Inferior parietal cortex (tissue), 1 donor: ENCODE measurements at regions not wholly inside any gene's neighbourhood (a gene's known extent, or its start where the extent isn't known, plus 50 kb on each side); places are given as distances from the start of the nearest gene placed in this dataset.

Source experiments
- DNase-seq: peaks from one replicate; pipeline ENCODE4 v3.0.0-alpha.2; 2016; ENCODE audit errors: extremely low spot score

DNA sequence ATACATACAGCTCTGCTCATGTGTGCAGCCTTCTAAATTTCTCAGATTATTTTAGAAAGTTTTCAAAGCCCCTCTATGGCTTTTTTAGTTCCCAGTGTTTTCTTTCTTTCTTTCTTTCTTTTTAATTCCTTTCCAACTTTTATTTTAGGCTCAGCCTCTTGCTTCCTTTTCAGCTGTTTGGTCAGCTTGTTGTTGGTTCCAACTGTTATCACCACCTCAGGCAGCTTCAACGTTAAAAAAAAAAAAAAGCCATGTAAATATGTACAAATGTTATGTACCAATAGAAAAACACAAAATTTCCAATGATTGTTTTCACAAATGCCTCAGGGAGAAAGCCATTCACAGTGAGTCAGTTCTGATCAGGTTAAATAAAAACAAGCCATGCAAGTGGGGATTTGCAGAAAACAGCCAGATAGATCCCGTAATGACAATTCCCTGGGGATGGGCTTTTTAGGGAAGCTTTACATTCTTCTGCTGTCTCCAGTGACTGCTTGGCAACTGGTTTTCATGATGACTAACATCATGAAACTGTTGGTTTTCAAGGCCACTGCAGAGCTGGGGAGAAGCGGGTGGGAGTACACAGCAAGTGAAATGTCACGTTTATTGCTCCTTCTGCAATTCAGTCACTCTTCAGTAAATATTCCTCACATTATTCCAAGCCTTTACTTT, 908.4 kb downstream of the EPHA3 start:
- no peak for DNase-seq

DNA sequence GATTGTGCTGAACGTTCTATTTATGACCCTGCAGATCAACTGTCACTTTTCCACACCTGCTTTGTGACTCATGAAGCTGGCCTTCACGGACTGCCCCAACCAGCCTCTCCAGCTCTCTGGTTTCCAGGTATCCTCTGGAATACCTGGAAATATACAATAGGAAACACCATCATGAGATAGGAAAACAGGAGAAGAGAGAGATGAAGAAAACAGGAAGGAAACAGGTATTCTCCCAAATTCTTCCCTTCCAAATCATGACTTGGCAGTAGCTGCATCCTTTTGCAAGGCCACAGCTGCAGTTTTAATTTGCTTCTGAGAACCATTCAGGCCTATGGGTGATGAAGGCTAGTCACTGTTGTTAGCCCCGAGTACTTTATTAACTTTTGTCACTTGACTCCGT, 909.1 kb downstream of the EPHA3 start:
- DNase-seq, result no peak

DNA sequence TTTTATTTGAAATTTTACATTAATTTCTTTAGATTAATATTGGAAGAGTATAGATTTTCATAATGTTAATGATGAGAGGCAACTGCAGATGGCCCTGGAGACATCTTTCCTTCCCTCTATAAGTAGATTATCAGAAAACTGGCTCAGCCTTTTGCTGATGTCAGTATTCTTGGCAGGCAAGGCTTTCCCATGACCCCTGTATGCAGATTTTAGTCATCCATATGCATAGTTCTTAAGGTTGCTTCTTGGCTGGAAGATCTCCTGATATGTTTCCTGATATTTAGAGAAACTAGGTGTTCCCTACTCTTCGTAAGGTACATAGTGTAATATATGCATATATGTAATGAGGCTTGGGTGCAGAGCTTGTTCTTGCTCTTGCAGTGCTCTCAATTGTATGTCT, 911.4 kb downstream of the EPHA3 start:
- no peak for DNase-seq

DNA sequence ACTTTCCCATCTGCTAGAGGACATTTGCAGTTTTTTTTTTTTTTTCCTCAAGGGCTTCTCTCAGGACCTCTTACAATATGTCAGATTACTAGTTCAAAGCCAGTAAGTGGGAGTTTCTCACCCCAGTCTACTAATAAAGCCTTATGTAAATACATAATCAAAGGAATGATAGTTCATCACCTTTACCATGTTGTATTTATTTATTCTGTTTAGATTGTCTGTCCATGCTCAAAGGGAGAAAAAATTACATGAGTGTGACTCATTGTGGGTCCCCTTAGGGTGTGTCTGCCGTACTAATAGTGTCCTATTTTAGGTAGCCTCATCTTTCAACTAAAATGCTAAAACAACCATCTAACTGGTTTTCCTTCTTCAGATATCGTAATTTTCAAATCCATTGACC, 917.6 kb downstream of the EPHA3 start:
- DNase-seq, result no peak

DNA sequence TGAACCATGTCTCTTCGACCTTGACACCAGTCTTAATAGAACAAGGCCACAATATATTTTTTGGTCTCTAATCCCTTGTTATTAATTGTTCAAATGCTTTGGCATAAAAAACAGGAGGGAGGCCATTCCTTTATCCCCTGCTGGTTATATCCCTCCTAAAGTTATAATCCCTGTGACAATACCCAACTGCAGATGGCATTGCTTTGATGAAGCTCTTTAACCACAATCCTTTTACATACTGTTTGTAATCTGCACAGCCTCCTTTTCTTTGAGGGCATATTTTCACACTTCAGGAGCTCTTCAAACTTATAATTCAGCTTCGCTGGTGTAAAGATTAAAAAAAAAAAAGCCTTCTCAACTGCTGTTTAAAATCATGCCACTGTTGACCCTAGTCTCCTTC, 919.0 kb downstream of the EPHA3 start:
- no peak for DNase-seq

DNA sequence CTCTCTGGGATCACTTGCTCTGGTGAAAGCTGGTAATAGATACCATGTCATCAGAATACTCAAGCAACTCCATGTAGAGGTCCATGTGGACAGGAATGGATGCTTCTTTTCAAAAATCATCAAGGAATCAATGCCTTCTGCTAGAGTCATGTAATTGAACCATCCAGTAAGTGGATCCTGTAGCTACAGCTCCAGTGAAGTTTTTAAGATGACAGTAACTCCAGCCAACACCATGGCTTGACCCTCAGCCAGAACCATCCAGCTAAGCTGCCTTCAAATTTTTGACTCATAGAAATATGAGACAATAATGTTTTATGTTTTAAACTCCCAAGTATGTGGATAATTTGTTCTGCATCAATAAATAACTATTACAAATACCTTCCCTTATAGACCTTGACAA, 923.7 kb downstream of the EPHA3 start:
- DNase-seq, result no peak

DNA sequence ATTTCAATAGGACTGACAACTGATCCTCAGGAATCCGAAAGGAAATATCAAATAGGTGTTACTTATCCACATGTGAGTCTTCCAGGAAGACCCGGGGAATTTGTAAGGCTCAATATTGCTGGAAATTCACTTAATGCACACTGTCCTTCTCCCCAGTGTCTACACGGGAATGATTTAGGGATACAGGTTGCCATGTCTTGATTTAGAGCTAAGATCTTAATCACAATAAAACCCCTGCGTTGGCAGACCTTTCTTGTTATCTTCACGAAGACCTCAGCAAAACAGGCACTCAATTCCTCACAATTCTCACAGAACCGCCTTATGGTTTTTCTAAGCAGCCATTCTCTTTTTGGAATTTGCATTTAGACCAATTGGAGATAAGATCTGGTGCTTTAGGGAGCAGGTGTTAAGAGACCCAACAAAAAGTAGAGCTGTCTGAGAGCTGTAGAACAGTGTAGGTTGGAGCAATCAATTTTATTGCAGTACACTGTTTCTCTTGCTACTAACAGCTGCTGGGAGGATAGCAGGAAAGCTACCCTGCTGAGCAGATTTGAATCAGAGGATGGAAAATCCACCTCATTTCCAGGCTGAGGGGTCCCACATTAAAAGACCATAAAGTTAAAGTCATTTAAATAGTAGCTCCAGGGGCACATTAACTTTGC, 925.7 kb downstream of the EPHA3 start:
- no peak for DNase-seq

DNA sequence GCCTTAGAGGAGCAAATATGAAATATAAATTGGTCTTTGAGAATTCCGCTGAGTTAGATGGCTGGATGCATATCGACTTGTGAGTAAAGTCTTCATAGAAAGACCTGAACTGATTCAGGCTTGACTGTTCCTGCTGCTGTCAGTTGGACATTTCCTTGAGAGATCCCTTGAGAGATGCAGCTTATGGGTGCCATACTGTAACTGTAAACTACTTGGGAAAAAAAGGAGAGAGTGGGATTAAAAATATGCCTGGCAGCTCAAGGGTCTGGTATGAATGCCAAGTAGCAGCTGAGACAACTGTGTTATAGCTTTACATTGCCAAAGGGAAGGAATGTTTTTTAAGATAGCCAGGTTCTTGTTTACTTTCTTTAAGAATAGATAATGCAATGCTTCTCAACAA, 926.6 kb downstream of the EPHA3 start:
- no peak for DNase-seq

DNA sequence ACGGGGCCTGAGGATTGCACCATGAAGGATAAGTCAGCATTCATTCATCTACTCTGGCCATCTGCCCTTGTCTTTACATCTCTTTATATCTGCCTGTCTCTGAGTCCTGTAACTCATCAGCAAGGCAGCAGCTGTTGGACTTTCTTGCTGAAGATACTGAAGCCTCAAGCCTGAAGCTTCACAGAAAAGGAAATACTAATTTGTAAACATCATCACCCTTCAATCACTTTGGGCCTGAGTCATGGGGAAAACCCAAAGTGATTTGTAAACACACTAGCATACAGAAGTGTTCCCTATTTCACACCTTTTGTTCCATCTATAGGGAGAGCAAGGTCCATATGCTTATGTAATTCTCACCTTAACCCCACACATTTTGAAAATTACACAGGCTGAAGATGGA, 928.2 kb downstream of the EPHA3 start:
- DNase-seq, result no peak

DNA sequence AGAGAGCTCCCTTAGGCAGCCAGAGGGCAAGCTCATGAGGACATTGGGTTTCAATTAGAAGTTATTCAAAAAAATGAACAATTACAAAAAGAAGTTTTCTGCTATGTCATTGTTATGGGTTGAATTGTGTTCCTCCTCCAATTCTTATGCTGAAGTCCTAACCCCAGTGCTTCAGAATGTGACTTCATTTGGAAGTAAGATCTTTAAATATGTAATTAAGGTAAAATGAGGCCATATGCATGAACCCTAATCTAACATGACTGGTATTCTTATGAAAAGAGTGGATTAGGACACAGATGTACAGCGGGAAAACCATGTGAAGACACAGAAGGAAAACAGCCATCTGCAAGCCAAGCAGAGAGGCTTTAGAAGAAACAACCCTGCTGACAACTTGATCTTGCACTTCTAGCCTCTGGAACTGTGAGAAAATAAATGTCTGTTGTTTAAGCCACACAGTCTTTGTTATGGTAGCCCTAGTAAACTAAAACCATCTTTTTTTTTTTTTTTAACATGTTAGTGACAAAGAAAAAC, 929.6 kb downstream of the EPHA3 start:
- DNase-seq, result no peak

DNA sequence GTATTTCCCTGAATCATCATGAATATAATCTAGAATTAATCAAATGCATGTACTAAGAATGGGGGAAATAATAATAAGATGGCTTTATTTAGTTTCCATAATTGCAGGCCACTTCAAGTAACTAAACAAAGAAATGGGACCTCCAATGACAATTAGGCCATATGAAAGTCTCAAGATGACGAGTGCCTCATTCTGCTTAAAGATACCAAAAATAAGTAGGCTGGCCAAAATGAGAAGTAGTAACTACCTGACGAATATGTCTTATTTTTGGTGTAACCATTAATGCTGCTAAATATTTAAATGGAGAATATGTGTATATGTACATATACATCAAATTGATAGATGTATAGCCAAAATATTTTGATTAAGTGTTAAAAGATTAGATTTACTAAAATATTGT, 932.6 kb downstream of the EPHA3 start:
- DNase-seq, result no peak

DNA sequence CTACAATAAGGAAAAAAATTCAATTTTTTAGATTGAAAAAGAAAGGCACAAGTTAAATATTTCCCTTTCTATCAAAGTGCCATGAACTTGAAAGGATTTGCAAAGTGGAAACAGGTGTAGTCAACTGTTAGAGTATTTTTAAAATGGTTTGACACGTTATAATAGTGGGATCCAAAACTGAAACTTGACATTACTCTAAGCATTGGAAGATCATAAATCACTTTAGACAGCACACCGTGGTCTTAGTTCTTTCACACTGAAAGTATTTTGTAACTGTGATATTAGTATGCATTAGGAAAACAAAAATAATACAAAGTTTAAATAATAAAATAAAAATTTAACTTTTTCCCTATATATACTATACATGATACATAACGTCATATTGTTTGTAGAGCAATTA, 933.1 kb downstream of the EPHA3 start:
- no peak for DNase-seq

DNA sequence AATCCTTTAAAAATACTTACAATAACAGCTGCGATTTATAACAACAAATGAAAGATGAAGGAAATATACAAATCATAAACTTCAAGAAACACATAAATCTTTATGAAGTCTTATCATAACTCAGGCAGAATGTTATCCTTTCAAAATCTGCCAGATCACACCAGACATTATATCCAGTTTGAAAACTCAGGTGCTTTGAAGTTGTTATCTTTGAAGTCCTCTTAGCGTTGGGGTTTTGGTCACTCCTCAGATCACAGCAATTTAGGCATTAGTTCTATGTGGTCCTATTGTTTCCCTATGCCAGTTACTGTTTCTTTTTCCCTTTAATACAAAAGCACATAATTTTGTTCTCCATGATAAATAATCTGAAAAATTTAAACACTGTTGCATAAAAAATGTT, 934.6 kb downstream of the EPHA3 start:
- no peak for DNase-seq

DNA sequence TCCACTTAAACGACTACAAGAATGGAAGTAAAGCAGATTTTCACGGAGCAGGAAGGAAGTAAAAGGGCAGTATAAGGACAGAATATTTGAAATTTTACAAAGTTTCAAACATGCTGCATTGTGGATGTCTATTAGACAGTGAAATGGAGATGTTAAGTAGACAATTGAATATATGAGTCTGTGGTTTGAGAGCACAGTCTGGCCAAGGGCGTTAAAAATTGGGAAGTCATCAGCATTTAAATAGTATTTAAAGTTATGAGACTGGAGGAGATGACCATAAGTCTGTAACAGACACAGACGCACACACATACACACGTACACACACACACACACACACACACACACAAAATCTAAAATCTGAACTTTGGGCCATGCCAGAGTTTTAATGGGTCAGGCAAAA, 935.9 kb downstream of the EPHA3 start:
- DNase-seq, result no peak

DNA sequence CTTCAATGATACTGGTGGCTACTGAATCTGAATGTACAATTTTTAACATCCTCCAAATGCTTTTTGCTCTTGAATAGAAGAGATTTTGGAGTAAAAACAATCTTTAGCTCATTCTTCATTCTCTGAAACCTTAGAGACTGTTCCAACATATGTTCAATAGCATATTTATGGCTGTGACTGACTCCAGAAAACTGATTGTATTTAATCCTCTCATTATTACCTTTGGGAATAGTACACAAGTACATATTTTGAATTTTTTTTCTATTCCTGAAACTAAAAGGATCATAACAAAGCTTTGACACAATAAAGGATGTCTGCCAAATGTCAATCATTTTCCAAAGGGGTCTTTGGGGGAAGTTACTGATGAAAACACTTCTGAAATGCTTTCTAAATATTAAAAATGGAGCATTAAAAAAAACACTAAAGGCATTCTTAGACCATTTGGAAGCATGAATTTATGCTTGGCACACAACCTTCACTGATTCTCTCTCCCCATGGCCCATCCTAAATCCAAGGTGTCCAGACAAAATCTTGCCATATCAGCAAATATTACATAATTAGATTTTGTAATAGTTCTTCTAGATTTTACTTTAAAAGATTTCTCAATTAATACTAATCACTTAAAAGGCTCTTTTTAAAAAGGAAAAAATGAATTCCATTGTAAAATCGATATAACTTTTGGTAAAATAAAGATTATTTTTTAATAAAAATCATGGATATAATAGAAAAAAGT, 936.8 kb downstream of the EPHA3 start:
- no peak for DNase-seq

DNA sequence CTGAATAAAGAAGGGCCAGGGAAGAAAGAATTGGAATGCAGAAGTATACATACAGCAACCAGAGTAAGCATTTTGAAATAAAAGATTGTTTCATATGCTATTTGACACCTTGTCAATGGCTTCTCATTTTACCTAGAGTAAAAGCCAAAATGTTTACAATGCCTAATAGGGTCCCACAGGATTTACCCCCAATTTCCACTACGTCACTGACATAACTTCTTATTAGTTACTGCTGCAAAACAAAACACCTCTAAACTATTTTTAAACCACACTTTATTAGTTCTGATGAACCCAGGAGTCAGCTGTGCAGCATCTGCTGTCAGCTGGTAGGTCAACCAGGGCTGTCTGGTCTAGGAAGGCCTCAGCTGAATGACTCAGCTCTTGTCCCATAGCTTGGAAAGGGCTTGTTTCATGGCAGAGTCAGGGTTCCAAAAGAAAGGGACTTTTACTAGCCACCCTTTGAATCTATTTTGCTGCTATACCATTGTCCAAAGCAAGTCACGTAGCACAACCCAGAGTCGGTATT, 945.1 kb downstream of the EPHA3 start:
- DNase-seq, result no peak

DNA sequence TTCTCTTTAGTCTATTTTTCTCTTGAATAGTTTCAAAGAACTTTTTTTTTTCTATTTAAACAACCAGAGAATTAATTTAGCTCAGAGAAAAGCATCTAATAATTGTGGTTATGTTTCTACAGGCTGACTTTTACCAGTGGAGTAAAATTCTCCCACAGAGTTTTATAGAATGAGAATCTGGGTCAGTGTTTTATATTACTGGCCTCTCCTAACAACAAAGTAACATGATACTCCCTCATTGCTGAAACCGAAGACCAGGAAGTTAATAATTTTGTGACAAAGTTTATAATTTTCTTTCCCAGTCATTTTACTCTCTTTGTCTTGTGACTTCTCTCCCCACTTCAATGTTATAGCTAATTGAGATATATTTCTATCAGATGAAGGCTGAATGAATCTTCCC, 946.9 kb downstream of the EPHA3 start:
- DNase-seq, result no peak

DNA sequence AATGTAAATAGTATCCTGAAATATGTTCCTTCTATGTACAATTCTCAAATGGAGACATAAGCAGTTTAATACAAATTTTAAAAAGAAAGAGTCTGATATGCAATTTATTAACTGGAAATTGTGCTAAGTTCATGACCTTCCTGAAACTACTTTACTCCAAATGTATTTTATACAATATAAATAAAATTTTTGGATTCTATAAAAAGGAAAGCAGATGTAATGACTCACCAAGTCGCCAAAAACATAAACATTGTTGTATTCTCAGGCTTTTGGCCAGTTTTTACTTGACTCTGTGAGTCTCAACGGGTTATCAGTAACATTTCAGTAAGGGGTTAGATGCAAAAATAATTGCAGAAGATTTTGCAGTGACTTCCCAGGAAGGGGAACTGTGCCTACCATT, 948.2 kb downstream of the EPHA3 start:
- no peak for DNase-seq

DNA sequence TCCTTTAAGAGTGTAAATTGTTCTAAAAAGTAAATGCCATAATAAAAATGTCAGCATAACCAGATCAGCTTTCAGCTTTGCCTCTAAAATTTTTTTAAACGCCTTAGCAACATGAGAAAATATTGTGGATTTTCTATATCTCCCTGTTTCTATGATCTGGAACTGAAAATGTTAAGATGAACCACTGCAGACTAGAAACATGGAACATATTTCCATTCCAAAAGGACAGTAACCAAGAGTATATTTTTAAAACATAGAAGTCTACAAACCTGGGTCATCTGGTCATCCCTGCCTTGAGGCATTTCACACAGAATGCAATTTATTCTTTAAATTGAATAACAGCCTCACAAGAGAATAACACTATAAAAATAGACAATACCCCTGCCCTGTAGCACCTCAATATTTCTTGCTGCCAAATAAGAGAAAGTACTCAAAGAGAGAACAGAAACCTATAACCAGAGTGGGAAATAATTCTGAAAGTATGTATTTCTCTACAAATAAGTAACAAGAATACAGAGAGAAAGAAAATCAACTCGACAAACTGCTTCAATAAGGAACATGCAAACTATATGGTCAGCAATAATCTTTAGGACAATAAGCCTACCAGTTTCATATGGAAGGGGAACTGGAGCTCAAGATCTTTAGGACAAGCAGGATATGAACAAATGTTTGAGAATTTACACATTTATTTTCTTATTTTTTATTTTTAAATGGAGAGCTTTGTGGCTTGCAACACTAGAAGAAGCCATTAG, 949.0 kb downstream of the EPHA3 start:
- DNase-seq, result no peak

DNA sequence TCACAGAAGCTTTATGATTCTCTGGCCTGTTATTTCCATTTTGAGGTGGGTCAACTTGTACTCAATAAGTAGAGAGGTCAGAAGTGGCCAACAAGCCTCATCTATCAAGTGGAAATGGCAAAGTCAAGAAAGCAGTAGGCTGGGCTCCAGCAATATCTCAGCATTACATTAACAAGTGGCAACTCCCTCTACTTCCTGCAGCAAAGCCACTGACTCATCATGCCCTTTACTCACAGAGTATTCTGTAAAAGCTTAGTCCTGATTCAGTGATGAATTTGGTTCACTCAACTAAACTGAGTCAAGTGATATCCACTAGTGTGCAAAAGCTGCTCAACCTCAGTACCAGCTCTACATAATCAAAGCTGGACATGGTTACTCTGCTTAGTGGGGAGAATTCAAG, 954.6 kb downstream of the EPHA3 start:
- no peak for DNase-seq

DNA sequence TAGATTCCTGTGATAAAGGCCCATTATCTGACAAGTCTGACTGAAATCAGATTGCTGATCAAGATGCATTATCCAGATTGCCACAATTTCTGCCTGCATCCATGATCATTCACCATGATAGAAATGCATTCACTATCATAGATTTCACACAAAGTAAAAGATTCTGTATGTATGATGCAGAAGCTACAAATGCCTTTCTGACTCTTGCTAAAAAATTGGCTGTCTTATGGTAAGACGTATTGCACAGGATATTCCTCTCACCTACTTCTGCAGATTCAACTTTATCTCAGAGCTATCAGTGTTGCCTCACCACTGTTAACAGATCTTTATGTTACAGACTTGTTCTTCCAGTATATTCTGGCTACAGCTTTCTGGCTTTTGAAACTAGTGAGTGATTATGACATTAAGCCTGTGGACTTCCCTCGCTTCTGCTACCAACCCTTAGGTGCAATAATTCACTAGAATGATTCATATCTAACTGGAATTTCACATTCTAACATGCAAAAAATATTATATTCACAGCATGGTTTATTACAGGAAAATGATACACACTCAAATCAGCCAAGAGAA, 955.3 kb downstream of the EPHA3 start:
- no peak for DNase-seq

DNA sequence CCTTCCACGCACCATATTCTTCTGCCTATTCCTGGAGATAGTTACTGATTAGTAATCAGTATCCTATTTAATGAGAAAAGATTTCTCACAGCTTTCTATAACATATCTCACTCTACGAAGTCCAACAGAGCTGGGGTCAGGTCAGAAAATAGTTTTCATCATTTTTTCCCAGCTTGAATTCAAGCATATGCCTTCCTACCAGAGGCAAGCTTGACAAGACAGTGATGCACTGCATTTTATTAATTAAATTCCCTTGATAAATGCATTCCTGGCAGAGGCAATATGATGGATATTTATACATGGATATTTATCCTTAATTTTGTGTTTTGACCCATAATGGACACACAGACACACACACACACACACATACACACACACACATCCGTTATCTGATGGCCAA, 961.4 kb downstream of the EPHA3 start:
- DNase-seq, result no peak
